ENCODE measurements at regions not wholly inside any gene's neighbourhood (a gene's known extent, or its start where the extent isn't known, plus 50 kb on each side); places are given as distances from the start of the nearest gene placed in this dataset.

GRCh38 chr3:189076449-189076848 lies 95.3 kb upstream of the TPRG1 start:
- POLR2A ChIA-PET: no interaction called here
- TF ChIP-seq, protein P1, sequence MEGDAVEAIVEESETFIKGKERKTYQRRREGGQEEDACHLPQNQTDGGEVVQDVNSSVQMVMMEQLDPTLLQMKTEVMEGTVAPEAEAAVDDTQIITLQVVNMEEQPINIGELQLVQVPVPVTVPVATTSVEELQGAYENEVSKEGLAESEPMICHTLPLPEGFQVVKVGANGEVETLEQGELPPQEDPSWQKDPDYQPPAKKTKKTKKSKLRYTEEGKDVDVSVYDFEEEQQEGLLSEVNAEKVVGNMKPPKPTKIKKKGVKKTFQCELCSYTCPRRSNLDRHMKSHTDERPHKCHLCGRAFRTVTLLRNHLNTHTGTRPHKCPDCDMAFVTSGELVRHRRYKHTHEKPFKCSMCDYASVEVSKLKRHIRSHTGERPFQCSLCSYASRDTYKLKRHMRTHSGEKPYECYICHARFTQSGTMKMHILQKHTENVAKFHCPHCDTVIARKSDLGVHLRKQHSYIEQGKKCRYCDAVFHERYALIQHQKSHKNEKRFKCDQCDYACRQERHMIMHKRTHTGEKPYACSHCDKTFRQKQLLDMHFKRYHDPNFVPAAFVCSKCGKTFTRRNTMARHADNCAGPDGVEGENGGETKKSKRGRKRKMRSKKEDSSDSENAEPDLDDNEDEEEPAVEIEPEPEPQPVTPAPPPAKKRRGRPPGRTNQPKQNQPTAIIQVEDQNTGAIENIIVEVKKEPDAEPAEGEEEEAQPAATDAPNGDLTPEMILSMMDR (IDR thresholded peaks at IDR 0.05; ENCODE audit: insufficient read depth in 1 of 2, low read depth in 1 of 2, low read length in 1 of 2, severe bottlenecking in 1 of 2, unreplicated experiment in 1 of 2): no peak
- intact Hi-C loops (cut with micrococcal nuclease; ENCODE audit: unreplicated experiment): no loop called here
- Mint-ChIP-seq H3K27ac (ENCODE audit: unreplicated experiment) (no peak overlapping the region), H3K4me3 (ENCODE audit: unreplicated experiment) (no peak overlapping the region), H3K9me3 (ENCODE audit: unreplicated experiment) (no peaks in the 10 kb centered on the region), H3K4me1 (ENCODE audit: low read depth, unreplicated experiment) (no peaks in the 10 kb centered on the region), H3K27me3 (ENCODE audit: insufficient read depth, unreplicated experiment) (no peaks in the 10 kb centered on the region), H3K36me3 (ENCODE audit: insufficient read depth, unreplicated experiment) (no peaks in the 10 kb centered on the region)
- H3K9me3 ChIP-seq: no peaks in the 10 kb centered on the region
- DNase-seq: no peak
- no peaks in the 10 kb centered on the region for H3K36me3 ChIP-seq (ENCODE audit: control insufficient read depth, insufficient read depth, low read length)
- CTCF ChIA-PET: no interaction called here
- no peaks in the 10 kb centered on the region for H3K27me3 ChIP-seq (replicated peaks; ENCODE audit: control insufficient read depth, insufficient read depth, low read length)
- H3K4me1 ChIP-seq: no peaks in the 10 kb centered on the region
- H3K4me3 ChIP-seq (ENCODE audit: low read depth, low read length): no peak overlapping the region
- no TSS peak for BruUV-seq (replicated peaks)

GRCh38 chr3:189080745-189081144 lies 91.0 kb upstream of the TPRG1 start:
- H3K36me3 ChIP-seq (ENCODE audit: control insufficient read depth, insufficient read depth, low read length): no peaks in the 10 kb centered on the region
- no peak for DNase-seq
- no peaks in the 10 kb centered on the region; the same call in 1 of the 2 replicates for H3K27me3 ChIP-seq (replicated peaks; ENCODE audit: control insufficient read depth, insufficient read depth, low read length)
- no TSS peak for BruUV-seq (replicated peaks)
- Mint-ChIP-seq H3K27ac (ENCODE audit: unreplicated experiment) (no peak overlapping the region), H3K4me1 (ENCODE audit: low read depth, unreplicated experiment) (no peaks in the 10 kb centered on the region), H3K27me3 (ENCODE audit: insufficient read depth, unreplicated experiment) (no peaks in the 10 kb centered on the region), H3K9me3 (ENCODE audit: unreplicated experiment) (no peaks in the 10 kb centered on the region), H3K4me3 (ENCODE audit: unreplicated experiment) (no peak overlapping the region), H3K36me3 (ENCODE audit: insufficient read depth, unreplicated experiment) (no peaks in the 10 kb centered on the region)
- CTCF ChIA-PET: no interaction called here
- TF ChIP-seq, protein P1 (IDR thresholded peaks at IDR 0.05; ENCODE audit: insufficient read depth in 1 of 2, low read depth in 1 of 2, low read length in 1 of 2, severe bottlenecking in 1 of 2, unreplicated experiment in 1 of 2): no peak
- H3K4me3 ChIP-seq (ENCODE audit: low read depth, low read length): no peak overlapping the region
- POLR2A ChIA-PET: interaction anchor here (0.5 kb wide), 1 partner anchor 875 kb away, joined by 4 read pairs; no protein-coding TSS in a partner anchor
- no peaks in the 10 kb centered on the region for H3K4me1 ChIP-seq
- H3K9me3 ChIP-seq: no peaks in the 10 kb centered on the region
- intact Hi-C loops (cut with micrococcal nuclease; ENCODE audit: unreplicated experiment): no loop called here

DNA sequence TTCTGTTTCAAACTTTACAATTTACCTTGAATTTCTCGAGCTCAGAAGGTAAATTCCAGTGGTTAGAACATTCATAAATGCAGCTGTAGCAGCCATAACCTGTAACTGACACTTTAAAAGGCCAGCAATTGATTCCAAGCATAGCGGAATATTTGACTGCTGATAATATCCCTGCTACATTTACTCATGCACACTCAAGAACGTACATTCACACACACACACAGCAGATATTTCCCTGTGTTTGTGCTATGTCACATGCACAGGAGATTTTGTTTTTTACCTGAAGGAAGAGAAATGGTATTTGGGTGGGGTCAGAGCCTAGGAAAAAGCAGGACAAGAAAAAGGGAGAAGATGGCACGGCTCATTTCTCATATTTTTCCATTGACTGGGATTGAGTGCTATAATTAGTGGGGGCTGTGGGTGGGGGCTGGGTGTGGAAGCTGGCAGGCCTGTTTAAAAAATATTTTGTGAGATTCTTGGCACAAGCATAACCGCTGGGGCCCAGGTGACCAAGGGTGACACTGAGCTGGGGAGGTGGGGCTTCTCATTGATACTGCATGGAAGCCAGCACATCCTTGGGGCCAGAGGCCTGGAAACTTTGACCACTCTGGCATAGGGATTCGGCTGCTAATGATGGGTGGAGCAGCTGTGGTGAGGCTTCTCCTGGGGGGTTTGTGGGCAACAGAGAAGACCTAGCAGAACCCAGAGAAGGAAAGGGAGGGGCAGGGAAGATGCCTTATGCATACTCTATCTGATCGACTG lies 88.9 kb upstream of the TPRG1 start:
- POLR2A ChIA-PET: no interaction called here
- Histone ChIP-seq H3K4me3 (ENCODE audit: low read depth, low read length) (no peak overlapping the region), H3K4me1 (no peaks in the 10 kb centered on the region), H3K36me3 (ENCODE audit: control insufficient read depth, insufficient read depth, low read length) (no peaks in the 10 kb centered on the region), H3K27me3 (replicated peaks; ENCODE audit: control insufficient read depth, insufficient read depth, low read length) (no peaks in the 10 kb centered on the region; the same call in 1 of the 2 replicates), H3K9me3 (no peaks in the 10 kb centered on the region)
- no peaks in the 10 kb centered on the region for H3K36me3 Mint-ChIP-seq (ENCODE audit: insufficient read depth, unreplicated experiment)
- H3K27me3 Mint-ChIP-seq (ENCODE audit: insufficient read depth, unreplicated experiment): no peaks in the 10 kb centered on the region
- no peak for DNase-seq
- H3K4me3 Mint-ChIP-seq (ENCODE audit: unreplicated experiment): no peak overlapping the region
- BruUV-seq (replicated peaks): no TSS peak
- H3K4me1 Mint-ChIP-seq (ENCODE audit: low read depth, unreplicated experiment): no peaks in the 10 kb centered on the region
- CTCF ChIA-PET: no interaction called here
- intact Hi-C loops (cut with micrococcal nuclease; ENCODE audit: unreplicated experiment): no loop called here
- no peak overlapping the region for H3K27ac Mint-ChIP-seq (ENCODE audit: unreplicated experiment)
- no peaks in the 10 kb centered on the region for H3K9me3 Mint-ChIP-seq (ENCODE audit: unreplicated experiment)
- TF ChIP-seq, protein P1 (IDR thresholded peaks at IDR 0.05; ENCODE audit: insufficient read depth in 1 of 2, low read depth in 1 of 2, low read length in 1 of 2, severe bottlenecking in 1 of 2, unreplicated experiment in 1 of 2): no peak
